K562 (cell line): ENCODE measurements at regions not wholly inside any gene's neighbourhood (a gene's known extent, or its start where the extent isn't known, plus 50 kb on each side); places are given as distances from the start of the nearest gene placed in this dataset.

ENCODE experiments used
- ATAC-seq: fragments of 200-7000 bp; cut with Tn5 transposase; 3 replicates; pipeline ENCODE4 v1.9.1; 2020; ENCODE audit warnings: moderate library complexity
- BruUV-seq: library from RNA; stranded (reverse); fragments of 400-500 nt; replicated peaks from 2 replicates; lab custom pipeline; 2021; lab: Mats Ljungman, UMichigan
- CTCF ChIA-PET: fragments of 300-600 bp; formaldehyde crosslinking; extraction: SDS; loops from one replicate; lab custom pipeline; 2021; ENCODE audit warnings: low intra/inter-chr PET ratio; lab: Yijun Ruan, JAX
- POLR2A ChIA-PET: fragments of 300-600, 350-650 bp; sonication (Branson Sonifier 250); formaldehyde crosslinking; extraction: SDS; loops from one replicate; lab custom pipeline; 2021; ENCODE audit warnings: antibody characterized with exemption, inconsistent platforms; lab: Yijun Ruan, JAX
- DNase-seq, 4 experiments: peaks; one replicate each; pipeline versions ENCODE4 v3.0.0 to v3.0.0-alpha.2; 2011 to 2018; ENCODE audit warnings: low spot score in 3 of 4, mixed read lengths in 3 of 4; ENCODE audit errors: extremely low read depth in 1 of 4
- FAIRE-seq: peaks from 2 replicates; lab custom pipeline; 2011; peaks lifted over from hg19 to GRCh38; lab: Jason Lieb, UNC
- H2AFZ ChIP-seq: 2 replicates; pipeline ENCODE4 v1.6.0; 2011; ENCODE audit warnings: low read depth, low read length, control low read depth, inconsistent platforms
- H3K27ac ChIP-seq: fragments of 200-600 bp; 3 replicates; pipeline ENCODE4 v1.8.0; 2011; ENCODE audit warnings: low read depth, mild to moderate bottlenecking, control low read depth, inconsistent platforms, low read length, moderate library complexity, mixed read lengths; ENCODE audit errors: extremely low read depth
- H3K27me3 ChIP-seq, 2 experiments: fragments of 300-600 bp in 1 of 2; 2 replicates in 1 of 2; 3 replicates in 1 of 2; pipeline versions ENCODE4 v1.6.0 to v1.8.0; 2011; ENCODE audit warnings: inconsistent platforms in 2 of 2, low read length in 2 of 2, mild to moderate bottlenecking in 1 of 2, mixed read lengths in 1 of 2, moderate library complexity in 1 of 2; ENCODE audit not compliant: control insufficient read depth in 2 of 2, insufficient read depth in 2 of 2
- H3K36me3 ChIP-seq: fragments of 300-600 bp; 3 replicates; pipeline ENCODE4 v1.8.0; 2011; ENCODE audit warnings: mild to moderate bottlenecking, low read length, inconsistent platforms; ENCODE audit not compliant: control insufficient read depth, insufficient read depth
- H3K4me1 ChIP-seq, 2 experiments: fragments of 200-600 bp in 1 of 2; replicated peaks in 1 of 2; 2 replicates in 1 of 2; 3 replicates in 1 of 2; pipeline versions ENCODE4 v1.5.1 to v1.8.0; 2011; ENCODE audit warnings: inconsistent platforms in 2 of 2, low read length in 2 of 2, mild to moderate bottlenecking in 1 of 2, mixed read lengths in 1 of 2, moderate library complexity in 1 of 2; ENCODE audit not compliant: control insufficient read depth in 2 of 2, insufficient read depth in 2 of 2
- H3K4me2 ChIP-seq: 2 replicates; pipeline ENCODE4 v1.6.1; 2011; ENCODE audit warnings: low read length, control low read depth, inconsistent platforms, mixed read lengths; ENCODE audit not compliant: insufficient read depth
- H3K4me3 ChIP-seq: fragments of 200-600 bp; sonication (generic), shearing (Covaris generic); 2 replicates; pipeline ENCODE4 v1.5.1; 2016; ENCODE audit warnings: control low read depth, inconsistent platforms
- H3K79me2 ChIP-seq: fragments of 200-600 bp; 3 replicates; pipeline ENCODE4 v1.8.0; 2011; ENCODE audit warnings: low read length, inconsistent platforms; ENCODE audit not compliant: control insufficient read depth, insufficient read depth
- H3K9ac ChIP-seq, 2 experiments: 2 replicates each; pipeline versions ENCODE4 v1.6.0 to v1.6.1; 2011; ENCODE audit warnings: low read depth in 2 of 2, low read length in 2 of 2, control low read depth in 1 of 2, inconsistent platforms in 1 of 2, mild to moderate bottlenecking in 1 of 2, mixed read lengths in 1 of 2; ENCODE audit not compliant: insufficient read depth in 1 of 2
- H3K9me1 ChIP-seq: one replicate; pipeline ENCODE4 v1.6.0; 2011; ENCODE audit warnings: inconsistent platforms, mild to moderate bottlenecking, low read length, moderate library complexity; ENCODE audit not compliant: control insufficient read depth, insufficient read depth
- H3K9me3 ChIP-seq: replicated peaks from 2 replicates; pipeline ENCODE4 v1.5.1; 2011; ENCODE audit warnings: low read depth, low read length, inconsistent platforms; ENCODE audit not compliant: control insufficient read depth, insufficient read depth
- H4K20me1 ChIP-seq: replicated peaks from 2 replicates; pipeline ENCODE4 v1.6.1; 2011; ENCODE audit warnings: low read length, inconsistent platforms, mixed read lengths; ENCODE audit not compliant: control insufficient read depth, insufficient read depth
- EWSR1 ChIP-seq: fragments of 450-650 bp; IDR thresholded peaks from 2 replicates; pipeline ENCODE4 v1.6.1; 2018; ENCODE audit warnings: borderline replicate concordance, mild to moderate bottlenecking, low read depth, moderate library complexity; ENCODE audit not compliant: partially characterized antibody
- KDM4B ChIP-seq, 2 experiments: fragments of 450-650 bp in 1 of 2; sonication (generic) in 1 of 2; IDR thresholded peaks; 2 replicates each; pipeline ENCODE4 v1.6.1; 2016 to 2017; ENCODE audit warnings: borderline replicate concordance in 2 of 2, antibody characterized with exemption in 1 of 2, low read depth in 1 of 2, mild to moderate bottlenecking in 1 of 2
- WGBS: fragments of 100-300 bp; shearing (Covaris generic); methylation state at CpG from one replicate; pipeline ENCODE4 v1.1.6; 2016; ENCODE audit warnings: low coverage, mixed read lengths; ENCODE audit not compliant: insufficient coverage; ENCODE audit errors: missing lambda C conversion rate; 5-methylcytosine and 5-hydroxymethylcytosine counted together
- in situ Hi-C: fragments of 300-500 bp; cut with MboI; formaldehyde crosslinking; loops from 4 replicates; pipeline ENCODE4 v1.15.0; 2018; ENCODE audit warnings: inconsistent platforms, mixed read lengths
- intact Hi-C: fragments of 100-400 bp; cut with micrococcal nuclease; formaldehyde crosslinking; loops from 2 replicates; pipeline ENCODE4 v1.14.2; 2022
- TF ChIP-seq, protein P1 (sequence below): fragments of 450-650 bp; IDR thresholded peaks from 2 replicates; pipeline ENCODE4 v1.6.1; 2014; ENCODE audit warnings: low read depth, mild to moderate bottlenecking, moderate library complexity, borderline replicate concordance
- TF ChIP-seq, protein P2 (sequence below), 2 experiments: fragments of 450-650 bp; IDR thresholded peaks; 2 replicates each; pipeline ENCODE4 v1.6.1; 2016; ENCODE audit warnings: mild to moderate bottlenecking in 2 of 2, borderline replicate concordance in 1 of 2, low read depth in 1 of 2, moderate library complexity in 1 of 2

DNA sequence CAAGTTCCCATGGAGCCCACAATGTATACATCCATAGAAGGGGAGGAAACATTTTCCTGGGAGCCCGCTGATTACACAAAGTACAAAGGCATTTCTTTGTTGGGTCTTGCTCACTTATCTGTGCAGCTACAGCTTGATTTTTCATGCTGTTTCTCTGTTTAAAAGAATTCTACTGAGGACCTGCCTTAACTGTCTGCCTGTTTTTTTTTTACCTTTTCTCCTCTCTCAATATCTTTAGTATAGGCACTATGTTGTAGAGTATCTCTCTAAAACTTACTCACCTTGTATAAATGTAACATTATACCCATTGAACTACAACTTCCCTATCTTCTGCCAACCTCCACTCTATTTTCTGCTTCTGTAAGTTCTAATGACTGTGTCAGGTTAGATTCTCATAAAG, 494.6 kb upstream of the EPHA5 start:
- H4K20me1 ChIP-seq, result no peaks in the 10 kb centered on the region
- H3K36me3 ChIP-seq, result no peaks in the 10 kb centered on the region
- H2AFZ ChIP-seq, result no peak overlapping the region
- BruUV-seq, result no TSS peak
- H3K4me3 ChIP-seq, result no peak overlapping the region
- ChIA-PET CTCF (no interaction called here), POLR2A (no interaction called here)
- no peak overlapping the region for H3K4me2 ChIP-seq
- H3K27ac ChIP-seq, result no peak overlapping the region
- intact Hi-C loops (no loop called here), in situ Hi-C loops (no loop called here)
- H3K79me2 ChIP-seq, result no peaks in the 10 kb centered on the region
- H3K9me3 ChIP-seq, result no peaks in the 10 kb centered on the region
- no peaks in the 10 kb centered on the region for H3K9me1 ChIP-seq
- no peaks in the 10 kb centered on the region for H3K4me1 ChIP-seq
- no peak overlapping the region for H3K9ac ChIP-seq
- TF ChIP-seq EWSR1, result no peak
- TF ChIP-seq, protein P1, sequence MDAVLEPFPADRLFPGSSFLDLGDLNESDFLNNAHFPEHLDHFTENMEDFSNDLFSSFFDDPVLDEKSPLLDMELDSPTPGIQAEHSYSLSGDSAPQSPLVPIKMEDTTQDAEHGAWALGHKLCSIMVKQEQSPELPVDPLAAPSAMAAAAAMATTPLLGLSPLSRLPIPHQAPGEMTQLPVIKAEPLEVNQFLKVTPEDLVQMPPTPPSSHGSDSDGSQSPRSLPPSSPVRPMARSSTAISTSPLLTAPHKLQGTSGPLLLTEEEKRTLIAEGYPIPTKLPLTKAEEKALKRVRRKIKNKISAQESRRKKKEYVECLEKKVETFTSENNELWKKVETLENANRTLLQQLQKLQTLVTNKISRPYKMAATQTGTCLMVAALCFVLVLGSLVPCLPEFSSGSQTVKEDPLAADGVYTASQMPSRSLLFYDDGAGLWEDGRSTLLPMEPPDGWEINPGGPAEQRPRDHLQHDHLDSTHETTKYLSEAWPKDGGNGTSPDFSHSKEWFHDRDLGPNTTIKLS, result no peak
- TF ChIP-seq KDM4B (IDR thresholded peaks at IDR 0.05; ENCODE audit: borderline replicate concordance in 2 of 2, low read depth in 1 of 2), result no peak
- TF ChIP-seq, protein P2, sequence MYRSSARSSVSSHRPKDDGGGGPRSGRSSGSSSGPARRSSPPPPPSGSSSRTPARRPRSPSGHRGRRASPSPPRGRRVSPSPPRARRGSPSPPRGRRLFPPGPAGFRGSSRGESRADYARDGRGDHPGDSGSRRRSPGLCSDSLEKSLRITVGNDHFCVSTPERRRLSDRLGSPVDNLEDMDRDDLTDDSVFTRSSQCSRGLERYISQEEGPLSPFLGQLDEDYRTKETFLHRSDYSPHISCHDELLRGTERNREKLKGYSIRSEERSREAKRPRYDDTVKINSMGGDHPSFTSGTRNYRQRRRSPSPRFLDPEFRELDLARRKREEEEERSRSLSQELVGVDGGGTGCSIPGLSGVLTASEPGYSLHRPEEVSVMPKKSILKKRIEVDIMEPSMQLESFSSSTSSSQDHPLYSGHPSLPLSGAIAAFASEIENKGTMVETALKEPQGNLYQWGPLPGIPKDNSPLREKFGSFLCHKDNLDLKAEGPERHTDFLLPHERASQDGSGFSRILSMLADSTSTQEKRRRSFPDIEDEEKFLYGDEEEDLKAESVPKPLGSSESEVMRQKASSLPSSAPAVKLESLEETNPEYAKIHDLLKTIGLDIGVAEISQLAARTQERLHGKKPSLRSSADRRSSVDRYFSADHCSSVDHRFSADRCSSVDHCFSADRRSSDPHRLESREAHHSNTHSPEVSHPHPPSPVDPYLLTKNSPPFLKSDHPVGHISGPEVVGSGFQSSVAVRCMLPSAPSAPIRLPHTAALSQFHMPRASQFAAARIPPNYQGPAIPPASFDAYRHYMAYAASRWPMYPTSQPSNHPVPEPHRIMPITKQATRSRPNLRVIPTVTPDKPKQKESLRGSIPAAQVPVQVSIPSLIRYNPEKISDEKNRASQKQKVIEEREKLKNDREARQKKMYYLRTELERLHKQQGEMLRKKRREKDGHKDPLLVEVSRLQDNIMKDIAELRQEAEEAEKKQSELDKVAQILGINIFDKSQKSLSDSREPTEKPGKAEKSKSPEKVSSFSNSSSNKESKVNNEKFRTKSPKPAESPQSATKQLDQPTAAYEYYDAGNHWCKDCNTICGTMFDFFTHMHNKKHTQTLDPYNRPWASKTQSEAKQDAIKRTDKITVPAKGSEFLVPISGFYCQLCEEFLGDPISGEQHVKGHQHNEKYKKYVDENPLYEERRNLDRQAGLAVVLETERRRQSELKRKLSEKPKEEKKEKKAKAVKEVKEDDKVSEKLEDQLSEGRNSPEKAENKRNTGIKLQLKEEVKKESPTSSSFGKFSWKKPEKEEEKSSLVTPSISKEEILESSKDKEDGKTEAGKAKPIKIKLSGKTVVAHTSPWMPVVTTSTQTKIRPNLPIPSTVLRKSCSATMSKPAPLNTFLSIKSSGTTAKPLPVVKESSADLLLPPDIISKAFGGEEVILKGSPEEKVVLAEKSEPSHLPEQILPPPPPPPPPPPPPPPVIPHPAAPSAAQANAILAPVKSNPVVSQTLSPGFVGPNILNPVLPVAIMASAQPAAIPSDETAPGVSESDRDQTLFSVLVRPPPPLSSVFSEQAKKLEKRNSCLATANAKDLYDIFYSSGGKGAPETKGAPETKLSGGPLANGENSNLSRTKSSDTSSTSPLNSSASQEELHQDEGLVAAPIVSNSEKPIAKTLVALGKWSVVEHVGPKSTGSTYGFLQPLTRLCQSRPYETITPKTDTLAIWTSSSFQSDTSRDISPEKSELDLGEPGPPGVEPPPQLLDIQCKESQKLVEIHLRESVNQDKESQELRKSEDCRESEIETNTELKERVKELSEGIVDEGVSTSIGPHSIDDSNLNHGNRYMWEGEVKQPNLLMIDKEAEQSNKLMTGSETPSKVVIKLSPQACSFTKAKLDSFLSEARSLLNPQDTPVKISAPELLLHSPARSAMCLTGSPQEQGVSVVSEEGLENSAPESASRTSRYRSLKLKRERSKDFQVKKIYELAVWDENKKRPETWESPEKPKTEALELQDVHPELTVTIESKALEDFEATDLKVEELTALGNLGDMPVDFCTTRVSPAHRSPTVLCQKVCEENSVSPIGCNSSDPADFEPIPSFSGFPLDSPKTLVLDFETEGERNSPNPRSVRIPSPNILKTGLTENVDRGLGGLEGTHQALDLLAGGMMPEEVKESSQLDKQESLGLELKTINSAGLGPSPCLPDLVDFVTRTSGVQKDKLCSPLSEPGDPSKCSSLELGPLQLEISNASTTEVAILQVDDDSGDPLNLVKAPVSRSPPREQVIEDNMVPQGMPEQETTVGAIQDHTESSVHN (IDR thresholded peaks at IDR 0.05; ENCODE audit: borderline replicate concordance in 1 of 2, low read depth in 1 of 2), result no peak
- WGBS, result 0% methylated on average over 1 of the region's 1 CpG
- no peaks in the 10 kb centered on the region for H3K27me3 ChIP-seq
- ATAC-seq (no peak), DNase-seq (no peak), FAIRE-seq (no peak)
